ENCODE measurements at regions not wholly inside any gene's neighbourhood (a gene's known extent, or its start where the extent isn't known, plus 50 kb on each side); places are given as distances from the start of the nearest gene placed in this dataset.
"Not testable (repeated sequence)": the region's sequence is repeated elsewhere in the genome, so short reads cannot be mapped to it uniquely, and the experiment has no call there.

DNA sequence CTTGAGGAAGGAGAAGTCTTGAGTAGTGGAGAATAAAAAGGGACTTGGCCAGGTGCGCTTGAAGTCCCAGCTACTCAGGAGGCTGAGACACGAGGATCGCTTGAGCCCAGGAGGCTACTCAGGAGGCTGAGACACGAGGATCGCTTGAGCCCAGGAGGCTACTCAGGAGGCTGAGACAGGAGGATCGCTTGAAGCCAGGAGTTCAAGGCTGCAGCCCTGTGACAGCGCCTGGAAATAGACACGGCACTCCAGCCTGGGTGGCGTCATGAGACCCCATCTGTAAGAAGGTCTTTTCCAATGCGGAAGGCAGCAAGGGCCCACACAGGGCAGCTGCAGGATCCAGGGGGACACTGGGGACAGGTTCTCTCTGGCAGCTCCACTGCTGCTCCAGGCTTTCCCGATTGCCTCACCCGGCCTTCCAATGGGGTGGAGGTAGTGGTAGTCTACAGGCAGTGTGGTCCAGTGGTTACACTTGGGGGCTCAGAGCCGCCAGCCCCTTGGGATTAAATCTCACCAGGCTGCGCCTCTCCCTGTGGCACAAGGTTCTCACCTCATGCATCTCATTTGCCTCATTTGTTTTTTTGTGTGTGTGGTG is 143.4 kb downstream of the SEC14L1 start:
- no peak for DNase-seq (ENCODE audit: low spot score)
- TF ChIP-seq CTCF (IDR thresholded peaks at IDR 0.05; ENCODE audit: extremely low read depth, insufficient read depth, missing control alignments) = no peak
- in situ Hi-C loops (cut with MboI; ENCODE audit: low pct_unique_long_range_greater_than_20kb, low sequenced_read_pairs, unreplicated experiment) = no loop called here

DNA sequence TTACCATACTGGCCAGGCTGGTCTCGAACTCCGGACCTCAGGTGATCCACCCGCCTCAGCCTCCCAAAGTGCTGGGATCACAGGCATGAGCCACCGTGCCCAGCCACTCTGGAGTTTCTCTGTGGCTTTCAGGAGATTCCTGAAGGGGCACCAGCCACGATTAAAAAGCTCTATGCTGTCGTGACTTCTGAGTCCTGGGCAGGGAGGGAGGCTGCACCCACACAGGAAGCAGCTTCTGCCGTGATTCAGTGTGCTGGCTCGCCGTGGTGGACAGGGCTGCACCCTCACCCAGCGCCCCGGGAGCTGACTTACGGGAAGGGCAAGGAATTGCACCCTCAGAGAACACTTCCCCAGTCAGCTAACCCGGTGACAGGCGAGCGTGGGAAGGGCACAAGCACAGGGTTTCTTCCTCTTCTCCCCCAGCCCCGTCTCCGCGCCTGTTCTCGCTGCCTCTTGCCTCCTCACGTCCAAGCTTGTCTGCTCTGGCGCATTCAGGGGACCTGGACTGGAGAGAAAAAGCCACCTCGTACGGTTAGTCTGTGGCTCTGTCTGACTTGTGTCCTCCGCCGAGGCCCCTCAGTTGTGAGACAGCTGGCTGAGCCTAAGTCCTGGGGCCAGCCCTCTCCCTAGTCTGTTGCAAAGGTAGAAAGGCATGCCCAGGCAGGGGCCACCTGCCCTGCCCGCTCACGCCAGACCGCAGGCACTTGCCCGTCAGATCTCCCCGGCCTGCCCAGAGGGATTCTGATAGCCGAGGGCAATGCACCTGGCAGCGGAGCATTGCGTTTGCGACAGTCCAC is 145.0 kb downstream of the SEC14L1 start:
- TF ChIP-seq CTCF (IDR thresholded peaks at IDR 0.05; ENCODE audit: extremely low read depth, insufficient read depth, missing control alignments) = no peak
- in situ Hi-C loops (cut with MboI; ENCODE audit: low pct_unique_long_range_greater_than_20kb, low sequenced_read_pairs, unreplicated experiment) = no loop called here
- no peak for DNase-seq (ENCODE audit: low spot score)

GRCh38 chr17:77286391-77286640 is 145.5 kb downstream of the SEC14L1 start:
- in situ Hi-C loops (cut with MboI; ENCODE audit: low pct_unique_long_range_greater_than_20kb, low sequenced_read_pairs, unreplicated experiment) = no loop called here
- no peak for TF ChIP-seq CTCF (IDR thresholded peaks at IDR 0.05; ENCODE audit: extremely low read depth, insufficient read depth, missing control alignments)
- no peak for DNase-seq (ENCODE audit: low spot score)

GRCh38 chr17:77286641-77287431 is 146.1 kb downstream of the SEC14L1 start:
- in situ Hi-C loops (cut with MboI; ENCODE audit: low pct_unique_long_range_greater_than_20kb, low sequenced_read_pairs, unreplicated experiment) = no loop called here
- no peak for DNase-seq (ENCODE audit: low spot score)
- no peak for TF ChIP-seq CTCF (IDR thresholded peaks at IDR 0.05; ENCODE audit: extremely low read depth, insufficient read depth, missing control alignments)

DNA sequence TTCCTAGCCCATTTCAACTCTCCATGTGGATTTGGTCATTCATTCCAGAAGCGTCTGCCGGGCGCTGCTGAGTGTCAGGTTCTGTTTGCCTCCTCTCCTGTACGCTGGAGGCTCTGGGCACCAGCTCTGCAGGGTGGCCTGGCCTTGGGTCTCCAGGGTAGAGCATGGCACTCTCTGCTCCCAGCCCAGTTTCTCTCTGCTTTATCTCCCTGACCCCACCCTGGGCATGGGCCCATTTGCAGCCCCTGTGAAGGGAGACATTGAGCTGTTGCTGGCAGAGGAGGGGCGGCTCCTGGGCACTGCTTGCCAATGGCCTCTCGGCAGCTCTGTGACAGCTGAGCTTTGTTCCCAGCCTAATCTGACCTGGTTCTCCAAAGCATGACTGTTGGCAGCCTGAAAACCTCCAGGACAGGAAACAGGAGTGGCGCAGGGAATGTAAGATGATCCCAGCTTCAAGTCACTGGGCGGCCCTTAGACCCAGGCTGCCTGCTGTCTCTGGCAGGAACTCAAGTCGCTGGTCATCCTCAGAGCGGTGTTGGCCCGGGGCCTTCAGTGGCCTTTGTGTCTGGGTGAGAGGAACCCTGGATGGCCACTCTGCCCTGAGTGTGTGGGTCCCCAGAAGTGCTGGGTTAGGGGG is 146.8 kb downstream of the SEC14L1 start:
- in situ Hi-C loops (cut with MboI; ENCODE audit: low pct_unique_long_range_greater_than_20kb, low sequenced_read_pairs, unreplicated experiment) = no loop called here
- no peak for TF ChIP-seq CTCF (IDR thresholded peaks at IDR 0.05; ENCODE audit: extremely low read depth, insufficient read depth, missing control alignments)
- no peak for DNase-seq (ENCODE audit: low spot score)

DNA sequence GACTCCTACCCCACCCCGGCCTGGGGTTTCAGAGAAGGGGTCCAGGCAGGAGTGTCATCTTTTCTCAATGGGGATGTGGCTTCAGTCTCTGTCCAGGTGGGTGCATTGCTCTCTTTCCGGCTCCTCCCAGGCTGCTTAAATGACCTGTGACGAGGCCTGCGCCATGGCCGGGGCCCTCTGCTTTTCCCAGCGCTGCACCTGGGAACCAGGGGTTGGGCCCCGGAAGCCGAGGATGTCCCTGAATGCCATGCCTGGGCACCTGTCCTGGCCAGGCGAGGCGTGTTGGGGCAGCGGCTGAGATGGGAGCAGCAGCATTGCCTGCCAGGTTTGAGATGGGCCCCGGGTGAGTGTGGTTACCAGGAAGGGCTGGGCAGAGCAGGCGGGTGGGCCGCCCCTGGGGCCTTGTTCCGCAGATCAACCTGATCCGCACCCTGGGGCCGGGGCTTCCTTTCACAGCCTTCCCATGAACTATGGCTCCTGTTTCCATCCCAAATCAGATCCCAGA is 147.4 kb downstream of the SEC14L1 start:
- no peak for TF ChIP-seq CTCF (IDR thresholded peaks at IDR 0.05; ENCODE audit: extremely low read depth, insufficient read depth, missing control alignments)
- in situ Hi-C loops (cut with MboI; ENCODE audit: low pct_unique_long_range_greater_than_20kb, low sequenced_read_pairs, unreplicated experiment) = no loop called here
- no peak for DNase-seq (ENCODE audit: low spot score)

- in situ Hi-C loops (cut with MboI; ENCODE audit: low pct_unique_long_range_greater_than_20kb, low sequenced_read_pairs, unreplicated experiment); DNase-seq (ENCODE audit: low spot score): not testable (repeated sequence)
Observed at GRCh38 chr17:77290759-77291558, 150.2 kb downstream of the SEC14L1 start.

Data from GM13977 (cell line).